GM18867 (cell line): ENCODE measurements at regions not wholly inside any gene's neighbourhood (a gene's known extent, or its start where the extent isn't known, plus 50 kb on each side); places are given as distances from the start of the nearest gene placed in this dataset.
"Not testable (repeated sequence)": the region's sequence is repeated elsewhere in the genome, so short reads cannot be mapped to it uniquely, and the experiment has no call there.

Experiments used
- ATAC-seq: cut with Tn5 transposase; IDR thresholded peaks from one replicate; pipeline ENCODE4 v1.9.1; 2021; ENCODE audit warnings: mild to moderate bottlenecking, moderate library complexity; ENCODE audit not compliant: unreplicated experiment

DNA sequence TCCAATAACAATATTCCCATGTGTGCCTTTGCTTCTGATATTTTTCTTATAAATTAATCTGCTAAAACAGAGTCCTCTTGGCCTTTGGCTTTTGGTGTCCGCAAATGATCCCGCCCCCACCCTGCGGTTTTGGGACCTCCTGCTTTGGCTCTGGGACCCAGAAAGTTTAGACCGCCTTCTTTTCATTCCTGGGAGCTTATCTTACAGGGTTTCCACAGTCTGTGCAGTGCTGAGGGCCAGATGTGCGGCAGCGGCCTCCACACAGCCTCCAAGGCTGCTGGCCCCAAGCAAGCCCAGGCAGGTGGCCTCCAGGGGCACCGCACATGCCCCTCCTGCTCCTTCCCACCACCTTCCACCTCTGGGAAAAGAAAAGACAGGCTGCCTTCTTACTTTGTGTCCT lies 191.5 kb downstream of the ERCC6L2 start:
- ATAC-seq: no peak

DNA sequence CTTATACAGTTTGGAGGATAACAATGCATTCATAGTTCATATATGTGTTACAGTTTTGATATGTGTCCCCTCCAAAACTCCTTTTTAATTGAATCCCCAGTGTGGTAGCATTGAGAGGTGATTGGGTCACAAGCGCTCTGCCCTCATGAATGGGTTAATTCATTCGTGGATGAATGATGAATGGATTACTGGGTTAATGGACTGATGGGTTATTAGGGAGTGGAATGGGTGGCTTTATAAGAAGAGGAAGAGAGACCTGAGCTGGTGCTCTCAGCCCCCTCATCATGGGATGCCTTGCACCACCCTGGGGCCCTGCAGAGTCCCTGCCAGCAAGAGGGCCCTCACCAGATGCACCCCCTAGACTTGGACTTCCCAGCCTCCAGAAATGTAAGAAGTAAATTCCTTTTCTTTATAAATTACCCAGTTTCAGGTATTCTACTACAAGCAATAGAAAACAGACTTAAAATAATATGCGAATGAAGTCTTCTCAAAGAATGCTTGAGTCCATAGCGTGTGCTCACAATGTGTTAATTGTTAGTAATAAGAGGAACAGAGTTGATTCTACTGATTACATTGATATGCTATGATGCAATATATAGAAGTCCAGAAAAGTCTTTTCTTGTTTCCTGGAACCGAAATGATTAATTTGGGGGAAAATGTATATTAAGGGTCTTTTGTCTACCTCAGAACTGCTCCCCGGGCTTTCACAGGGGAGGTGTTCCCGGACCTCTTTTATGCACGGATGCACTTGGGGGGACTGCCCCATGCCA lies 190.2 kb downstream of the ERCC6L2 start:
- no peak for ATAC-seq

DNA sequence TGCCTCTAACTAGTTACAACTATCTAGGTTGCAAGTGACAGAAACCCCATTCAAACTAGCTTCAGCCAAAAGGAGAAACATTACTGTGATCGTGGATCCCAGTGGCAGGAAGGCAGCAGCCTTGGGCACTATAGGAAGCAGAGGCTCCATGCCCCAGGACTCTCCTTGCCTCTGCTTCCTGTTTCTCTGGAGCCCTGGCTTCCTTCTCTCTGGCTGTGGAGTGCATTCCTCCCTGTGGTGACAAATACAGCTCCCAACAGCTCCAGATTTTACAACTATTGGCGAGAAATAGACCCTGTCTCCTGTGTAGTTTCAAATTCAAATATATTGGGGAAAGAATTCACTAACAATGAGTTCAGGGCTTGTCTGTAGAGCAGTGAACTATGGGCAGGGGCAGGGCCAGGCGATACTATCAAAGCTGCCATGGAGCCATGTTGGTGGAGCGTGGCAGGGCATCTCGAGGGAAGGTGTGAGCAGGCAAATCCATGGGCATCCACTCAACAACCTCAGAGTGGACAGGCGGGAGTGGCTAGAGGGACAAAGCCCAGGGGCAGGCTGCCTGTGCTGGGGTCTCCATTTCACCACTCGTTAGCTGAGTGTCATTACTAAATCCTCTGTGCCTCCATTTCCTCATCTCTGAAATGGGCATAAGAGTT lies 189.5 kb downstream of the ERCC6L2 start:
- no peak for ATAC-seq

DNA sequence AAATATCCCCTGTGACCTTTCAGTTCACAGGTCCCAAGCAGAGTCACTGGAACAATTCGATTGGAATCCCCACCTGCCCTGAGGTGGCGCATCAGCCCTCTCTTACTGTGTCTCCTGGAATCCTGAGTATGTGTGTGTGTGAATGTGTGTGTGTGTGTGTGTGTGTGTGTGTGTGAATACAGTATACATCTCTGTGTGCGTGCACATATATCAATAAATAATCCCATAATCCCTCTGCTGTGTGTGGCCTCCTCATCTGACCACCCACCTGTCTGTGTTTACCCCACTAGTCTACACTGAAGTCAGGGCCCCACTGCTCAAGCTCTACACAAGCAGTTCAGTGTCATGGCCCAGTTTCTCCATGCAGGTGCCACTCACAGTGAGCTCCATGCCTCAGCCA lies 187.4 kb downstream of the ERCC6L2 start:
- ATAC-seq: no peak

DNA sequence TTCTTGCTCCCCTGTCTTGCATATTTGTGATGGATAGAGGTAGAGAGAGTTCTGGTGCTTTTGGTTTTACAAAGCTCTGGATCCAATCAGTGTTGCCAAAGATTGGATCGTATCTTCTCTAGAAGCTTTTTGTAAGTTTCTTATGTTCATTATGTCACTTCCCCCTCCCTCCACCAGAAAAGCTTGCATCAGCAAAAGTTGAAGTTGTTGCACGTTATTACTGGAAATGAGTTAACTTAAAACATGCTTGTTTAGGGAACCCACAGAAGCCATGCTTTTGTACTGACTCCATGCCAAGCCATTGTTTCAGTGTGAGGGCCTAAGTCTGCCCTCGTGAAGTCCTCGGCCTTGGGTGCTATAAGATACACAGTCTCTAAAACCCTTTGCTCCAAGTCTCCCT lies 186.5 kb downstream of the ERCC6L2 start:
- no peak for ATAC-seq

DNA sequence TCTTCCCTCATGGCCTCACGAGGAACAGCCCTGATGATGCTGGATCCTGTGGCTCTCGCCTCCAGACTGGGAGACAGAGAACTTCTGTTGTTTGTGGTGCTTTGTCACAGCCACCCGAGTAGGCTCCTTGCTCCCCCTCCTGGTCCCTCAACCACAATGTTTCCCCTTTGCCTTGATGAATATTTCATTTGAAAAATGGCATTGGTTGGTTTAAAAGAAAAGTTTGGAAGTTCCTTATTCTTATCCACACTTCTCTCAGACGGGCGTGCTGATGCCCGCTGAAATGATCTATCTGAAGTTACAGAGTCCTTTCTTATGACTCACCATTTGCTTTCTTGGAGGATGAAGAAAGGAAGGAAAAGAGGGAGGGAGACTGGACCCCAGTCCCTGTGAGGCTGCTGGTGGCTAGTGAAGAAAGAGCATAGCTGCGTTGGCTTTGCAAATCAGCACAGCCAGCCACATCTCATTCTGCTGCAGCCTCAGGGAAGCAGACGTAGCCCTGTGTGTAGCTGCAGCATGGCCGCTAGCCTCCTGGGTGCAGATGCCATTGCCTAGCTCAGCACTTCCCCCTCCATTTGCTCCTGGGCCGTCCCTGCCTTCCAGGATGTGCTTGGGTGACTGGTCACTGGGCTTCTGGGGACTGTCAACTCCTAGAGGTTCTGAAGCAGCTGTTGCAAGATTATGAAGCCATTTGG lies 185.9 kb downstream of the ERCC6L2 start:
- no peak for ATAC-seq

DNA sequence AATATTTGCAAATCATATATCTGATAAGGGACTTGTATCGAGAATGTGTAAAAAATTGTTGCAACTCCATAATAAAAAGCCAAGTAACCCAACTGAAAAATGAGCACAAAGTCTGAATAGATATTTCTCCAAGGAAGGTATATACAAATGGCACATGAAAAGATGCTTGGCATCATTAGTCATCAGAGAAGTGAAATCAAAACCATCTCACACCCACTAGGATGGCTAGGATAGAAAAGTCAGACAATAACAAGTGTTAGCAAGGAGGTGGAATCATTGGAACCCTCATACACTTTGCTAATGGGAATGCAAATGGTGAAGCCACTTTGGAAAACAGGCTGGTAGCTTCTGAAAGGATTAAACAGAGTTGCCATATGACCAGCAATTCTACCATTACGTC lies 182.7 kb downstream of the ERCC6L2 start:
- no peak for ATAC-seq

DNA sequence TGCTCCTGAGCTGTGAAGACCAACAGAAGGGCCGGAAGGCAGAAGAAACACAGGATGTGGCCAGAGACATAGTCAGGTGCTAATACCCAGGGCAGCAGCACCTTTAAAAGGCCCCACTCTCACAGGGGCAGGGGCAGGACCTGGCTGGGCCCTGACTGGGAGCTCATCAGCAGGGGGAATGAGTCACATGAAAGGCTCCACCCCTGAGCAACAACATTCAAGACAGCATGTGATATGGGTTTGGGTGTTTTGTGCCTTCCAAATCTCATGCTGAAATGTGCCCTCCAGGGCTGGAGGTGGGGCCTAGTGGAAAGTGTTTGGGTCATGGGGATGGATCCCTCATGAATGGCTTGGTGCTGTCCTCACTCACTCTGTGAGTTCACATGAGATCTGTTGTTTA lies 181.7 kb downstream of the ERCC6L2 start:
- no peak for ATAC-seq

DNA sequence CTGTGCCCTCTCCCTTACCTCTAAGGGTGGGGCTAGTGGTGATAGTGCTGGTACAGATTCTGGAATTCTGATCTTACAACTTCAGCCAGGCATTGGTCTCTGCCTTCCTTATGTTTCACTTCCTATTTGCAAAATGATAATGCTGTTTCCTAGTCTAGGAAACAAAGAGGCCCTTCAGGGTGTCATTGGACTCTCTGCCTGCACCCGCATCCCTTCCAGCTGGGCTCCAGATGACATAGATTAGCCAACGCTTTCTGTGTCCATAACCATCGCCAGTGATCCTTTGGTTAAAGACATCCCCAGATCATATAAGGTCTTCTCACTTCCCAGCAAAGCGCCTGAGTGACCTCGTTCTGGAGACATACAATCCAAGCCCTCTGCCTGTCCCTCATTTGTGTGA lies 180.7 kb downstream of the ERCC6L2 start:
- no peak for ATAC-seq

DNA sequence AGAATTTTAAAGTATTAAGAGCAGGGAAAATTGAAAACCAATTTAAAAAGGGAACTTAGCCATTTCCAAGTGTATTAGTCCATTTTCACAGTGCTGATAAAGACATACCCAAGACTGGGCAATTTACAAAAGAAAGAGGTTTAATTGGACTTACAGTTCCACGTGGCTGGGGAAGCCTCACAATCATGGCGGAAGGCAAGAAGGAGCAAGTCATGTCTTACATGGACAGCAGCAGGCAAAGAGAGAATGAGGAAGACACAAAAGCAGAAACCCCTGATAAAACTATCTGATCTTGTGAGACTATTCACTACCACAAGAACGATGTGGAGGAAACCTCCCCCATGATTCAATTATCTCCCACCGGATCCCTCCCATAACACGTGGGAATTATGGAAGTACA lies 178.8 kb downstream of the ERCC6L2 start:
- not testable (repeated sequence) for ATAC-seq

DNA sequence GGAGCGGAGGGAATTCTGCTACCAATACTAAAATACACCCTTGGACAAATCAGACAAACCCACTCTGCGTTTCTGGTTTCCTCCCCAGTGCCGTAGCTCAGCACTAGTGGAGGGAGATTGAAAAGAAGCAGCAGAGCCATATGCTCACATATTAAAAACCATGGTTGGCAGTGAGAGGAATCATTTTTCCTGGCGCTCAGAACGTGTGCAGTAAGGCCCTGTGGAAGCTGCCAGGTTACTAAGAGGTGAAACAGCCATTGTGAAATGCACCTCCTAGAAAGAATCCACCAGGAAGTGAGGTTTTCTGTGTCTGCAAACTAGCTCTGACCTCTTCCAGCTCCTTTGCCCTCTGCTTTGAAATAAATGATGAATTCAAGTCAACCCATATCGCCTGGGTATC lies 177.2 kb downstream of the ERCC6L2 start:
- ATAC-seq: no peak

DNA sequence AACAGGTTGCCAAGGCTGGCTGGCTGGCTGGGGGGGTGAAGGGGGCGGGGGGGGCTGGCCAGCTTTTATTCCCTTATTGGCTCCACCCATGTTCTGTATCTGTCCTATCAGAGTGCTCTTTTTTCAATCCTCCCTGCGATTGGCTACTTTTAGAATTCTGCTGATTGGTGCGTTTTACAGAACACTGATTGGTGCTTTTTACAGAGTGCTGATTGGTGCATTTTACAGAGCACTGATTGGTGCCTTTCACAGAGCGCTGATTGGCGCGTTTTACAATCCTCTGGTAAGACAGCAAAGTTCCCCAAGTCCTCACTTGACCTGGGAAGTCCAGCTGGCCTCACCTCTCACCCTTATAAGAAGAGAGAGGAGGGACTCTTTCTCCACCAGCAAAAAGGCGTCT lies 175.9 kb downstream of the ERCC6L2 start:
- no peak for ATAC-seq

DNA sequence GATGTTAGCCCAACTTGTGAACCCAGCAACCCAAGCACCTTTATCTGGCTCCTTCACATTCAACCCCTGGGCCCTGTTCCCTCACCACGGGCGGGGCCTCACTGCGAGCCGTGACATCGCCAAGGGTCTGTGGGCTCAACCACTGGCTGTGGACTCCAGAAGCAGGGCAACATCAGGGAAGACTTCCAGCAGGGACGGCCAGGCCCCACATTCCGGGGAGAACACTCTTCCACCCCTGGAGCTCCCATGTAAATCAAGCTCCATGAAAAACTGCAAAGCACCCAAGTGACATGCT lies 175.3 kb downstream of the ERCC6L2 start:
- no peak for ATAC-seq

DNA sequence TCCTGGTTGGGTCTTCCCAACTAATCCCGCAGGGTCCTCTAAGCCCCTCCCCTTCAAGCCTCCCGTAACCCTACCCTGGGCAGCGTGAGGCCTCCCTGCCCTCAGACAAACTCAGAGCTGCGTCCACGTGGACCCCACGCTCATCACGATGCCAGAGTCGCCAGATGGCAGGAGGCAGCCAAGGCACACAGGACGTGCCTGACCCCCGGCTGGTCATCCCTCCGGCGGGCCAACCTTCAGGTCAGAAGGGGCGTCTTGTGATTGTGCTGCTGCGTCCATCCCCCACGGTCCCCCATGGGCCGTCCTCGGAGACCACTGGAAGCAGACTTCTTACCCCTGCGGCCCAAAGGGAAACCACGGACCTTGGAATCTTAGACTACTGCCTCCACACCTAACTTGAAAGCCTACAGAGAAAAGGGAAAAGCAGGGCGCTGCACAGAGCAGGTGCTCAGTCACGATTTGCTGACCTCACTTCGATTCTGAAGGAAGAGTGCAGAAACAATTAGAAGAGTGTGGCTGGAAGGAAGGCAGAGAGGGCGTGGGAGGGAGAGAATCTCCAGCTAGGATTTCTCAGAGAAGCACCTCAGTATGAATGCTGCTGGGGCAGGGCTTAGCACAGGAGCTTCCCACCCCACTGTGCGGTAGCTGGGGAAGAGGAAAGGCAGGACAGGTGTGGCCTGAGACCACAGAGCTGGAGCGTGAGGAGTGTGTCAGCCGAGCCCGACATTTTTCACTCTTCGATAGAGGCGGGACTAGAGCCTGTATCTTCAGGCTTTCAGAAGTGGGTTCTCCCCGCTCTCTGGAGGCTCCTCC lies 174.8 kb downstream of the ERCC6L2 start:
- no peak for ATAC-seq

DNA sequence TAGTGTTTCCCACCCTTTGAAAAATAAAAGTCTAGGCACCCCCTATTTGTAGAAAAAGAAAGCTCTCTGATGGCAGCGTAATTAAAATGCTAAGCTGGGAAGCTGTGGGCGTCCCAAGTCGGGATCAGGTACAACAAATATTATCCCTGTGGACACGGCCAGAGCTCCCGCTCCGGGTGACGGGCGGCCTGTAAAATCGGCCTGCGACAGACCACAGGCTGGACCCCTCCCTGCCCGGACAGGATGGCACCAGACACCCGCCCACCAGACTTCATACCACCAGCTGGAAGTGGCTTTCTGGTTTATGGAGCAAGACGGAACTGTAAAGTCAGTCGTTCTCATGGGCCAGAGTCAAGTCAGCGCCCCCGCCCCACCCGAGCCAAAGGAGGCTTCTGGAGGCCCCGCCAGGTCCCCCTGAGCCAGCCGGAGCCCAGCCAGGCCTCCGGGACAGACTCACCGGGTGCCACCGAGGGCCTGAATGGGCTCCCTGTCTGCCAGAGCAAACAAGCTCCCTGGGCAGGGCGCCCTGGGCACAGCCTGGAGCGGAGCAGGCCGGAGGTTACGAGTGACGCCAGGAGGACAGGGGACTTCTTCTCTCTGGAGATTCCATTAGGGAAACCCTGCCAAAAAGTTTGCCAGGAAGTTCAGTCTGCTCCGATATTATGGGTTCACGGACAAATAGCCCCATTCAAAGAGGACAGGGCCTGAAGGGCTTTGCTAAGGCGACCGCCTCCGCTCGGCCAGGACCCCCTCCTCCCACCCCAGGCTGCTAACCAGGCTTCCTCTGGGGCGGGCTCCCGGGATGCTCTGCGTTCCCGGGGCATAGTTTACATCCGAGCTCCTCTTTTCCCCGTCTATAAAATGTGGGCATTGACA lies 173.7 kb downstream of the ERCC6L2 start:
- no peak for ATAC-seq

DNA sequence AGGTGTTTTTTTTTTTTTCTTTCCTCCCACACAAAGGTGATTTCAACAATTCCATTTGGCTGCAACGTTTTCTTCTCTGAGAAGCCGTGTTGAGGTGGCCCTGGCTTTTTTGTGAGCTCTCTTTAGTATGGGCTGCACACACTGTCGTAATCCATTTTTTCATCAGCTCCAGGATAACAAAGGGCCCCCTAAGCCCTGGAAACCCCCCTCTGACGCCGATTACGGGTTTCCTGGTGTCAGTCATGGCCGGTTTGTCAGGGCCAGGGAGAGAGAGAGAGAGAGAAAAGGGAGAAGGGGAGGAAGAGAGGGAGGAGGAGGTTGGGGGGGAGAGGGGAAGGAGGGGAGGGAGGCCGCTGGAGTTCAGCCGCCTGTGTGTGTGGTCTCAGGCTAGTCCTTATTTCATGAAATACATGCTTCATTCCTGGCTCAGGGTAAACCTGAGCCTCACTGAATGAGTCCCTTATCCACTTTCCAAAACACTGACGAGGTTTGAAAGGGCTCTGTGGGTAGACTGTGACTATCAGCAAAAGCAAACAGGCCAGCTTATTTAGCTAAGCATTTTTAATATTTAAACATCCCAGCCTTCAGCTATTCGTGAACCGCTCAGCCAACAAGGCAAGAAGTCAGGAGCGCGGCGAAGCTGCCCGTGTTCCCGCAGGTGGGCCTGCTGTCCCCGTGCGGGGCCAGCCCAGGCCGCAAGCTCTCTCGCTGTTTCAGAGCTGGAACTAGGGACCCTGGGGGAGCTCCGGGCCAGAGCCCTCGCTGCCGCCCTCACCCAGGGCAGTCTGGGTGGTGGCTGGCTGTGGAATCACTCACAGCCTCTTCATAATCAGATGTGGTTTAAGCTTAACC lies 172.8 kb downstream of the ERCC6L2 start:
- ATAC-seq: no peak

DNA sequence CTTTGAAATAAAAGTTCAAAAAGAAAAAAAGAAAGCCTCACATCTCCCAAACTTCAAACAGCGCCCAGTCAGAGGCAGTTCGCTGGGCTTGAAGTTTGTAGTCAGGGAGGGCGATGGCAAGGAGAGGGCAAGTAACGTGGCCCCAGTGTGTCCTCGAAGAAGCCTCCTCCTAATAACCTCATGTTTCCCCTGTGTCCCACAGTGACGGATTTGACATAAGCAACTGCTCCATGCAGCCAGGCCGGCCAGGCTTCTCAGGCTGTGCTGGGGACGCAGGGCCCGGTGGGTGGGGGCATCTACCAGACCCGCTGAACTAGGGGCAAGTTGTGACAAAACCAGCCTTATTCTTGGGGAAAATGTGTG lies 172.2 kb downstream of the ERCC6L2 start:
- ATAC-seq: no peak

DNA sequence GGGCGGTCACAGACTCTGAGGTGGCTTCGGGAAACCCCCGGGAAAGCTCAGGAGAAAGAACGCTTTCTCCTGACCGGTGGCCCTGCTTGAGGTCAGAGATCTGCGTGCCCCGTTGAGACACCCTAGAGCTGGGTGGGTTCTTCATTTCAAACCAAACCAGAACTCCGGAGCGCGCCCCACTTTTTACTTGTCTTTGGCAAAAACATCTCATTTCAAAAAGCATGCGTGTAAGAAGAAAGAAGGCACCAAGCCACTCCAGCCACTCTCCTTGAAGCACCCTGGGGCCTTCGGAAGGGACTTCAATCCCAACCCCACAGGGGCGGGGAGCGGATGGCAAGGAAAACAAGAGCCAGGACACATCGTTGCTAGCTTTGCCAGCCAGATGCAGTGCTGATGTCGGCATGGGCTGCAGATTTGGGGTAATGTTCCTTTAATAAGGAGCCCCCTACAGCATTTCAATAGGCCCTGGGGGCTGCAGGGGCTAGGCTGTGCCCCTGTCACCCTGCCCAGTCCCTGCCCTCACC lies 171.7 kb downstream of the ERCC6L2 start:
- ATAC-seq: no peak

DNA sequence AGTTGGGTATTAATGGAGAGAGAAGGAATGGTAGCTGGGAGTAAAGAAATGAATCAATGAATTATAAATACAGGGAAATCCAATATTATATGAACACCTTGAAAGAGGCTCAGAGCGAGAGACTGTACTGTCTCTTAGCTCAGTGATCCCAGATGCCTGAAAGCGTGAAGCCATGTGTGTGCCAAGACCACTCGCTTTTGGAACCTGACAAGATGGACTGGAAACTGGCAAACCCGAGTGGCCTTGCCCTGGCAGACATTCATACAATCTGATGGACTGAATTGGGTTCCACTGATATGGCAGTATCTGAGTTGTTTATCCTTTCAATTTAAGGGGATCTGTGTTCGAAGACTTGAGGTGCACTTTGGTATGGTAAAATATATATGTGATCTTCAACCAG lies 170.3 kb downstream of the ERCC6L2 start:
- ATAC-seq: no peak
